HG02884 (cell line): ENCODE measurements at regions not wholly inside any gene's neighbourhood (a gene's known extent, or its start where the extent isn't known, plus 50 kb on each side); places are given as distances from the start of the nearest gene placed in this dataset.

ENCODE experiments used
- ATAC-seq: cut with Tn5 transposase; IDR thresholded peaks from one replicate; pipeline ENCODE4 v1.9.1; 2021; ENCODE audit warnings: mild to moderate bottlenecking, moderate library complexity; ENCODE audit not compliant: unreplicated experiment

- ATAC-seq: no peak
Measured at GRCh38 chr5:119991625-119992024, 362.3 kb downstream of the FAM170A start.

GRCh38 chr5:119996128-119996527, 366.8 kb downstream of the FAM170A start:
- no peak for ATAC-seq

- no peak for ATAC-seq
Measured at GRCh38 chr5:120007598-120007997, 378.2 kb downstream of the FAM170A start.

GRCh38 chr5:120012431-120012830, 383.1 kb downstream of the FAM170A start:
- no peak for ATAC-seq

GRCh38 chr5:120014535-120014934, 385.2 kb downstream of the FAM170A start:
- no peak for ATAC-seq

GRCh38 chr5:120016717-120017382, 387.5 kb downstream of the FAM170A start:
- no peak for ATAC-seq

- no peak for ATAC-seq
Measured at GRCh38 chr5:120017513-120017912, 388.2 kb downstream of the FAM170A start.

GRCh38 chr5:120035181-120035580, 405.8 kb downstream of the FAM170A start:
- no peak for ATAC-seq

- ATAC-seq: no peak
Measured at GRCh38 chr5:120035815-120036577, 406.6 kb downstream of the FAM170A start.

GRCh38 chr5:120037451-120037850, 408.1 kb downstream of the FAM170A start:
- no peak for ATAC-seq

GRCh38 chr5:120039111-120039510, 409.8 kb downstream of the FAM170A start:
- no peak for ATAC-seq

GRCh38 chr5:120043431-120043830, 414.1 kb downstream of the FAM170A start:
- no peak for ATAC-seq

GRCh38 chr5:120052916-120053828, 410.9 kb upstream of the PRR16 start:
- ATAC-seq: no peak

GRCh38 chr5:120053841-120054240, 410.3 kb upstream of the PRR16 start:
- ATAC-seq: no peak

- ATAC-seq: no peak
Measured at GRCh38 chr5:120055858-120056257, 408.2 kb upstream of the PRR16 start.

GRCh38 chr5:120062515-120062917, 401.6 kb upstream of the PRR16 start:
- ATAC-seq: no peak

- no peak for ATAC-seq
Measured at GRCh38 chr5:120072068-120072761, 391.9 kb upstream of the PRR16 start.

- no peak for ATAC-seq
Measured at GRCh38 chr5:120073722-120074121, 390.4 kb upstream of the PRR16 start.

GRCh38 chr5:120080781-120081180, 383.3 kb upstream of the PRR16 start:
- ATAC-seq: no peak

GRCh38 chr5:120082316-120083068, 381.6 kb upstream of the PRR16 start:
- ATAC-seq: no peak
